Iris pigment epithelial cell (primary cell): ENCODE measurements at regions not wholly inside any gene's neighbourhood (a gene's known extent, or its start where the extent isn't known, plus 50 kb on each side); places are given as distances from the start of the nearest gene placed in this dataset.

Experiments
- DNase-seq: peaks from one replicate; pipeline ENCODE4 v3.0.0-alpha.2; 2011; ENCODE audit warnings: low read depth

GRCh38 chr11:127713226-127713625 is 712.7 kb upstream of the KIRREL3 start:
- DNase-seq, result no peak

- no peak for DNase-seq
Measured at GRCh38 chr11:127711748-127712147, 711.2 kb upstream of the KIRREL3 start.

- no peak for DNase-seq
Measured at GRCh38 chr11:127710831-127711230, 710.3 kb upstream of the KIRREL3 start.

GRCh38 chr11:127709960-127710359 is 709.4 kb upstream of the KIRREL3 start:
- DNase-seq, result no peak

GRCh38 chr11:127693686-127694085 is 693.1 kb upstream of the KIRREL3 start:
- DNase-seq, result no peak

GRCh38 chr11:127683321-127683720 is 682.8 kb upstream of the KIRREL3 start:
- DNase-seq, result no peak

- no peak for DNase-seq
Measured at GRCh38 chr11:127679816-127680545, 679.4 kb upstream of the KIRREL3 start.

- no peak for DNase-seq
Measured at GRCh38 chr11:127678631-127679030, 678.1 kb upstream of the KIRREL3 start.

GRCh38 chr11:127677660-127678425 is 677.3 kb upstream of the KIRREL3 start:
- no peak for DNase-seq

GRCh38 chr11:127675581-127675980 is 675.0 kb upstream of the KIRREL3 start:
- no peak for DNase-seq

- no peak for DNase-seq
Measured at GRCh38 chr11:127674754-127675153, 674.2 kb upstream of the KIRREL3 start.

GRCh38 chr11:127670374-127671119 is 670.0 kb upstream of the KIRREL3 start:
- no peak for DNase-seq

- no peak for DNase-seq
Measured at GRCh38 chr11:127656116-127656836, 655.7 kb upstream of the KIRREL3 start.

GRCh38 chr11:127653076-127653475 is 652.5 kb upstream of the KIRREL3 start:
- no peak for DNase-seq

GRCh38 chr11:127651888-127652221 is 651.3 kb upstream of the KIRREL3 start:
- DNase-seq, result peak; percentile 5

GRCh38 chr11:127651175-127651887 is 650.8 kb upstream of the KIRREL3 start:
- peak; percentile 28 for DNase-seq

GRCh38 chr11:127649958-127650357 is 649.4 kb upstream of the KIRREL3 start:
- DNase-seq, result no peak

- DNase-seq, result no peak
Measured at GRCh38 chr11:127649071-127649470, 648.5 kb upstream of the KIRREL3 start.

GRCh38 chr11:127648583-127648982 is 648.0 kb upstream of the KIRREL3 start:
- DNase-seq, result no peak

GRCh38 chr11:127644366-127644765 is 643.8 kb upstream of the KIRREL3 start:
- no peak for DNase-seq

GRCh38 chr11:127643268-127644058 is 642.9 kb upstream of the KIRREL3 start:
- DNase-seq, result no peak
